ENCODE measurements at regions not wholly inside any gene's neighbourhood (a gene's known extent, or its start where the extent isn't known, plus 50 kb on each side); places are given as distances from the start of the nearest gene placed in this dataset.

GRCh38 chr3:182716114-182716688 is 77.1 kb upstream of the ATP11B start:
- DNase-seq (ENCODE audit: low read depth in 2 of 2): no peak
- no peak overlapping the region for H3K4me3 ChIP-seq (replicated peaks in 1 of 2; ENCODE audit: low read depth in 2 of 2, low read length in 2 of 2)
- TF ChIP-seq, protein P1, sequence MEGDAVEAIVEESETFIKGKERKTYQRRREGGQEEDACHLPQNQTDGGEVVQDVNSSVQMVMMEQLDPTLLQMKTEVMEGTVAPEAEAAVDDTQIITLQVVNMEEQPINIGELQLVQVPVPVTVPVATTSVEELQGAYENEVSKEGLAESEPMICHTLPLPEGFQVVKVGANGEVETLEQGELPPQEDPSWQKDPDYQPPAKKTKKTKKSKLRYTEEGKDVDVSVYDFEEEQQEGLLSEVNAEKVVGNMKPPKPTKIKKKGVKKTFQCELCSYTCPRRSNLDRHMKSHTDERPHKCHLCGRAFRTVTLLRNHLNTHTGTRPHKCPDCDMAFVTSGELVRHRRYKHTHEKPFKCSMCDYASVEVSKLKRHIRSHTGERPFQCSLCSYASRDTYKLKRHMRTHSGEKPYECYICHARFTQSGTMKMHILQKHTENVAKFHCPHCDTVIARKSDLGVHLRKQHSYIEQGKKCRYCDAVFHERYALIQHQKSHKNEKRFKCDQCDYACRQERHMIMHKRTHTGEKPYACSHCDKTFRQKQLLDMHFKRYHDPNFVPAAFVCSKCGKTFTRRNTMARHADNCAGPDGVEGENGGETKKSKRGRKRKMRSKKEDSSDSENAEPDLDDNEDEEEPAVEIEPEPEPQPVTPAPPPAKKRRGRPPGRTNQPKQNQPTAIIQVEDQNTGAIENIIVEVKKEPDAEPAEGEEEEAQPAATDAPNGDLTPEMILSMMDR (IDR thresholded peaks at IDR 0.05; ENCODE audit: low read depth, low read length): no peak

DNA sequence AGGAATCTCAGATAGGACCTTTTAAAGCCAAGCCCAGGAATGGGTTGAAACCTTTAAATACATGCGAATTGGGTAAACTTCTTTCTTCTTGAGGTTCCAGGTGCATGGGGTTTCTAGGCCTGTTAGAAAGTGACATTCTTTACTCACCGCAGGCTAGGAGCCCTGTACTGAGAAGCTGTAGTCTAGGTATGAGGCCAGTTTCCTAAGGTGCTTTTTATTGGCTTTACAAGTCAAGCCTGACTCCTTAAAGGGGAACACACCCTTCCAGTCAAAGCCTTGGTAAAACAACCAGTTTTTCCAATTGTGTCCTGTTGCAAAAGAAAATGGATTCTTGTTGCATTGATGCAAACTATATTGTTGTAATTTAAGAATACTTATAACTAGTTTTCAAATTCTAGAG is 76.1 kb upstream of the ATP11B start:
- no peak overlapping the region for H3K4me3 ChIP-seq (replicated peaks in 1 of 2; ENCODE audit: low read depth in 2 of 2, low read length in 2 of 2)
- TF ChIP-seq, protein P1 (IDR thresholded peaks at IDR 0.05; ENCODE audit: low read depth, low read length): no peak
- no peak for DNase-seq (ENCODE audit: low read depth in 2 of 2)

DNA sequence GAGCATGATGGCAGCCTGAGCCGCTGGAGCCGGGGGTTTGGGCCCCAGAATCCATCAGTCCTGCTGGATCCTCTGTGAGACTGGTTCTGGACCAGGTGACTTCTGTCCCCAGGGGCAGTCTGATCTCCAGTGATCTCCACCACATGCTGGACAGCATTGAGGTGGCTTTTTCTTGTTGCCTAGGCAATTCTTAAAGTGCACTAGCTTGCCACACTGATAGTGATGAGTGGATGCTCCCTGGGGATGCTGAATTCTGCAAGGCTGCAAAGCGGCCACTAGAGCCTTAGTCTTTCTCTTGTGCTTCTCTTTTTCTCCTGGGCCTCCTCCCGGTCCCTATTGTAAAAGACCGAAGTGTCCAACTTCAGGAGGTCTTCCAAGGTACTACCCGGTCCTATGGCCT is 70.4 kb upstream of the ATP11B start:
- no peak overlapping the region for H3K4me3 ChIP-seq (replicated peaks in 1 of 2; ENCODE audit: low read depth in 2 of 2, low read length in 2 of 2)
- TF ChIP-seq, protein P1 (IDR thresholded peaks at IDR 0.05; ENCODE audit: low read depth, low read length): no peak
- peak in 1 of 2 donors; percentile 38 for DNase-seq (ENCODE audit: low read depth in 2 of 2)

DNA sequence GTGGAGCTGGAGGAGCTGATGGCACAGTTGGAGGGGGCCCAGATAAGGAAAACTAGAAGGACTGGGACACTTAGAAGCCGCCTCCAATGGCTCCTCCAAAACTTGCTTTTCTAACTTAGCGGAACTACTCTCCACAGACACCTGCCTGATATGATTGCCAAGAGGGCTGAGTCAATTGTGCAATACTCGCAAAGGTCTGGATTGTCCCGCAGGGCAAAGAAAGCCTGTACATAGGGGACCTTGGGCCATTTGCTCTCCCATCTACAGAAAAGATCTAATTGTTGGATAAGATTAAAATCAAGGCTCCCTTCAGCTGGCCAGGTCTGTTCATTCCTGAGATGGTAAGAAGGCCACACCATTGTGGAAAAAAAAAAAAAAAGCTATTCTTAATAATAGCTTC is 69.7 kb upstream of the ATP11B start:
- TF ChIP-seq, protein P1 (IDR thresholded peaks at IDR 0.05; ENCODE audit: low read depth, low read length): no peak
- H3K4me3 ChIP-seq (replicated peaks in 1 of 2; ENCODE audit: low read depth in 2 of 2, low read length in 2 of 2): no peak overlapping the region
- no peak for DNase-seq (ENCODE audit: low read depth in 2 of 2)

DNA sequence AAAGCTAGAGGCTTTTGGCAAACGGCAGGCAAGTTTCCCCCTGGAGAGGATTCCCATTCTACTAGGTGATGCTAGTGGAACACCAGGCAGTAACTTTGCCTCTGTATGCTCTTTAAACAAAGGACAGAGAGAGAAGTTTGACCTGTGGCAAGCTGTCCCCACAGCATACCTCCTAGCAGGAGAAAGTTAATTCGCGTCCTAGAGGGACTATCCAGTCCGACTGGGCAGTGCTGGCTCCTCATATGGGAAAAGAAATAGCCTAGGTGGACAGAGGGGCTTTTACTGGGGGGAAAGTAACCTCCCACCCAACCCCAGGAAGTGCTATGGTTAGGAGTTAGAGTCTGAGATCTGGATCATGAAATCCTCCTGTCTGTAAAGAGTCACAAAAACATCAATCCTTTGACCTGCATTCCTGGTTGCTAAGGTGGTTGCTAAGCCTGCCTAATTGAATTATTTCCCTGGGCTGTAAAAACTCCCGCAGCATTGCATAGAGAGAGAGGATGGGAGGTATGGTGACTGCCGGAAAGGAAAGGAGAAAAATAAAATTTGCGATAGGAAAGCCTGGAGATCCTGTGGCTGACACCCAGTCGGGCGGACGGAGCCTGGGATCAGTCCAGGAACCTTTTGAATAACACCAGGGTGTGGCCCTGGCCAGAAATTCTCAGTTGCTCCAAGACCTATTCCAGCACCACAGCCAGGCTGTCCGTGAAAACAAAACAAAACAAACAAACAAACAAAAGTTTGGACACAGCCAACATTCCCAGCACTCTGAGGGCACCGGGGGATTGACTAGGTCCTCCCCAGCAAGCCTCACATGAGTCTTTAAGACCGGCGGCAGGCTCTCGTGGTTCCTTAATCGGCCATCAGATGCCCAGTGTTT is 67.7 kb upstream of the ATP11B start:
- peak; percentile 18 to 26 for DNase-seq (ENCODE audit: low read depth in 2 of 2)
- TF ChIP-seq, protein P1 (IDR thresholded peaks at IDR 0.05; ENCODE audit: low read depth, low read length): no peak
- H3K4me3 ChIP-seq (replicated peaks in 1 of 2; ENCODE audit: low read depth in 2 of 2, low read length in 2 of 2): peak overlapping the region; percentile 3 to 26

- TF ChIP-seq, protein P1 (IDR thresholded peaks at IDR 0.05; ENCODE audit: low read depth, low read length): no peak
- DNase-seq (ENCODE audit: low read depth in 2 of 2): peak in 1 of 2 donors; percentile 3
- peak overlapping the region in 1 of 2 donors; percentile 26 for H3K4me3 ChIP-seq (replicated peaks in 1 of 2; ENCODE audit: low read depth in 2 of 2, low read length in 2 of 2)
Measured at GRCh38 chr3:182726258-182727142, 66.8 kb upstream of the ATP11B start.

Measured in cardiac fibroblast (primary cell).